Caco-2 (cell line): ENCODE measurements at regions not wholly inside any gene's neighbourhood (a gene's known extent, or its start where the extent isn't known, plus 50 kb on each side); places are given as distances from the start of the nearest gene placed in this dataset.

Source experiments
- BruUV-seq: library from RNA; stranded (reverse); fragments of 400-500 nt; replicated peaks from 2 replicates; lab custom pipeline; 2021; lab: Mats Ljungman, UMichigan
- CTCF ChIA-PET: fragments of 300-600 bp; sonication (Branson Sonifier 250); formaldehyde crosslinking; loops from one replicate; lab custom pipeline; 2022; ENCODE audit warnings: antibody characterized with exemption; lab: Charles Lee
- POLR2A ChIA-PET: fragments of 300-600 bp; sonication (Branson Sonifier 250); formaldehyde crosslinking; loops from one replicate; lab custom pipeline; 2022; ENCODE audit warnings: antibody characterized with exemption; lab: Charles Lee
- DNase-seq, 2 experiments: peaks; one replicate each; pipeline versions ENCODE4 v3.0.0 to v3.0.0-alpha.2; 2020 to 2022
- H3K27me3 ChIP-seq: replicated peaks from 2 replicates; pipeline ENCODE4 v1.6.0; 2011; ENCODE audit warnings: low read length; ENCODE audit not compliant: control insufficient read depth, insufficient read depth
- H3K36me3 ChIP-seq: 2 replicates; pipeline ENCODE4 v1.5.1; 2011; ENCODE audit warnings: low read length; ENCODE audit not compliant: control insufficient read depth, insufficient read depth
- H3K4me1 ChIP-seq: fragments of 250-450 bp; sonication (Bioruptor Pico); 2 replicates; pipeline ENCODE4 v1.5.1; 2020; ENCODE audit warnings: mild to moderate bottlenecking
- H3K4me3 ChIP-seq: 2 replicates; pipeline ENCODE4 v1.5.1; 2011; ENCODE audit warnings: low read depth, mild to moderate bottlenecking, control low read depth, low read length
- H3K9me3 ChIP-seq: fragments of 250-450 bp; sonication (Bioruptor Pico); 2 replicates; pipeline ENCODE4 v1.5.1; 2020; ENCODE audit warnings: mild to moderate bottlenecking, moderate library complexity
- H3K27ac Mint-ChIP-seq: one replicate; pipeline ENCODE4 v1.8.0; 2022; ENCODE audit warnings: mixed read lengths; ENCODE audit not compliant: unreplicated experiment
- H3K27me3 Mint-ChIP-seq: one replicate; pipeline ENCODE4 v1.8.0; 2022; ENCODE audit warnings: mixed read lengths; ENCODE audit not compliant: insufficient read depth, unreplicated experiment
- H3K36me3 Mint-ChIP-seq: one replicate; pipeline ENCODE4 v1.8.0; 2022; ENCODE audit warnings: mild to moderate bottlenecking, mixed read lengths; ENCODE audit not compliant: insufficient read depth, unreplicated experiment
- H3K4me1 Mint-ChIP-seq: one replicate; pipeline ENCODE4 v1.8.0; 2022; ENCODE audit warnings: low read depth, mixed read lengths; ENCODE audit not compliant: unreplicated experiment
- H3K4me3 Mint-ChIP-seq: one replicate; pipeline ENCODE4 v1.8.0; 2022; ENCODE audit warnings: mild to moderate bottlenecking, moderate library complexity, mixed read lengths; ENCODE audit not compliant: unreplicated experiment
- H3K9me3 Mint-ChIP-seq: one replicate; pipeline ENCODE4 v1.8.0; 2022; ENCODE audit warnings: mixed read lengths; ENCODE audit not compliant: unreplicated experiment
- intact Hi-C: fragments of 100-400 bp; cut with micrococcal nuclease; formaldehyde crosslinking; loops from one replicate; pipeline ENCODE4 v1.10.0; 2022; ENCODE audit not compliant: unreplicated experiment
- TF ChIP-seq, protein P1 (sequence below), 2 experiments: fragments of 200-600 bp in 1 of 2; IDR thresholded peaks; 1 replicate in 1 of 2; 2 replicates in 1 of 2; pipeline versions ENCODE4 v1.5.1 to v1.8.0; 2011 to 2022; ENCODE audit warnings: antibody characterized with exemption in 1 of 2, control low read depth in 1 of 2, inconsistent platforms in 1 of 2, low read depth in 1 of 2, low read length in 1 of 2, mild to moderate bottlenecking in 1 of 2, moderate library complexity in 1 of 2; ENCODE audit not compliant: insufficient read depth in 1 of 2, severe bottlenecking in 1 of 2, unreplicated experiment in 1 of 2

DNA sequence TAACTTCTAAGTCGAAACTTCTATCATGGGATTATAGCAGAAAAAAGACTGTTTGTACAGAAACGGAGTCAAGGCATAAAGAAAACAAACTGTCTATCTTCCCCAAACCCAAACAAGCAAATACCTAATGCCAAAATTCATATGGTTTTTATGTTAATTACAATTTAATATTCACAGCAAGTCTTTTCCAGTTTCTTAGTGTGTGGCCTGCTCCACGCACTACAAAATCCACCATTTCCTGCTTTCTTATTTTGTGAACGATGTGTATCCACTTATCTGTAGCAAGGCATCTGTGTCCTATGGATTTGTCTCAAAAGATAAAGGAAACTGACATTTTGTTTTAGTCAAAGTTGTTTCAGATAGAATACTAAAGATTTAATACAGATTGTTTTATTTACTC is 588.0 kb upstream of the CCDC54 start:
- no peak overlapping the region for H3K4me3 Mint-ChIP-seq
- CTCF ChIA-PET: no interaction called here
- H3K4me1 Mint-ChIP-seq: no peaks in the 10 kb centered on the region
- H3K36me3 ChIP-seq: no peaks in the 10 kb centered on the region
- TF ChIP-seq, protein P1, sequence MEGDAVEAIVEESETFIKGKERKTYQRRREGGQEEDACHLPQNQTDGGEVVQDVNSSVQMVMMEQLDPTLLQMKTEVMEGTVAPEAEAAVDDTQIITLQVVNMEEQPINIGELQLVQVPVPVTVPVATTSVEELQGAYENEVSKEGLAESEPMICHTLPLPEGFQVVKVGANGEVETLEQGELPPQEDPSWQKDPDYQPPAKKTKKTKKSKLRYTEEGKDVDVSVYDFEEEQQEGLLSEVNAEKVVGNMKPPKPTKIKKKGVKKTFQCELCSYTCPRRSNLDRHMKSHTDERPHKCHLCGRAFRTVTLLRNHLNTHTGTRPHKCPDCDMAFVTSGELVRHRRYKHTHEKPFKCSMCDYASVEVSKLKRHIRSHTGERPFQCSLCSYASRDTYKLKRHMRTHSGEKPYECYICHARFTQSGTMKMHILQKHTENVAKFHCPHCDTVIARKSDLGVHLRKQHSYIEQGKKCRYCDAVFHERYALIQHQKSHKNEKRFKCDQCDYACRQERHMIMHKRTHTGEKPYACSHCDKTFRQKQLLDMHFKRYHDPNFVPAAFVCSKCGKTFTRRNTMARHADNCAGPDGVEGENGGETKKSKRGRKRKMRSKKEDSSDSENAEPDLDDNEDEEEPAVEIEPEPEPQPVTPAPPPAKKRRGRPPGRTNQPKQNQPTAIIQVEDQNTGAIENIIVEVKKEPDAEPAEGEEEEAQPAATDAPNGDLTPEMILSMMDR (IDR thresholded peaks at IDR 0.05; ENCODE audit: insufficient read depth in 1 of 2, low read depth in 1 of 2, low read length in 1 of 2, severe bottlenecking in 1 of 2, unreplicated experiment in 1 of 2): no peak
- no peaks in the 10 kb centered on the region for H3K9me3 Mint-ChIP-seq
- H3K27me3 Mint-ChIP-seq: peaks cover 3% of the 10 kb centered on the region
- no peaks in the 10 kb centered on the region for H3K36me3 Mint-ChIP-seq
- no peaks in the 10 kb centered on the region for H3K27me3 ChIP-seq
- no peak overlapping the region for H3K4me3 ChIP-seq
- BruUV-seq: no TSS peak
- intact Hi-C loops: no loop called here
- H3K27ac Mint-ChIP-seq: no peak overlapping the region
- POLR2A ChIA-PET: no interaction called here
- H3K9me3 ChIP-seq: no peaks in the 10 kb centered on the region
- no peak for DNase-seq
- H3K4me1 ChIP-seq: no peaks in the 10 kb centered on the region

DNA sequence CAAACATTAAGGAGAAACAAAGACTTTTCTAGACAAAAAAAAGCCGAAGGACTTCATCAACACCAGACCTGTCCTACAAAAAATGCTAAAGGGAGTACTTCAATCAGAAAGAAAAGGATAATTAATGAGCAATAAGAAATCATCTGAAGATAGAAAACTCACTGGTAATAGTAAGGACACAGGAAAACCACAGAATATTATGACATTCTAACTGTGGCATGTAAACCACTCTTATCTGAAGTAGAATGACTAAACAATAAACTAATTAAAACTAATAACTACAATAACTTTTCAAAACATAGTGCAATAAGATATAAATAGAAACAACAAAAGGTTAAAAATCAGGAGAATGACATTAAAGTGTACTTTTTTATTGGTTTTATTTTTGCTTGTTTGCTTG is 584.5 kb upstream of the CCDC54 start:
- peaks cover 2% of the 10 kb centered on the region for H3K27me3 Mint-ChIP-seq
- H3K36me3 Mint-ChIP-seq: no peaks in the 10 kb centered on the region
- Histone ChIP-seq H3K4me1 (no peaks in the 10 kb centered on the region), H3K4me3 (no peak overlapping the region), H3K36me3 (no peaks in the 10 kb centered on the region), H3K27me3 (no peaks in the 10 kb centered on the region), H3K9me3 (no peaks in the 10 kb centered on the region)
- no peak overlapping the region for H3K4me3 Mint-ChIP-seq
- BruUV-seq: no TSS peak
- CTCF ChIA-PET: no interaction called here
- no peaks in the 10 kb centered on the region for H3K9me3 Mint-ChIP-seq
- H3K4me1 Mint-ChIP-seq: no peaks in the 10 kb centered on the region
- TF ChIP-seq, protein P1 (IDR thresholded peaks at IDR 0.05; ENCODE audit: insufficient read depth in 1 of 2, low read depth in 1 of 2, low read length in 1 of 2, severe bottlenecking in 1 of 2, unreplicated experiment in 1 of 2): no peak
- no peak overlapping the region for H3K27ac Mint-ChIP-seq
- intact Hi-C loops: no loop called here
- no peak for DNase-seq
- POLR2A ChIA-PET: no interaction called here

- no TSS peak for BruUV-seq
- no peak overlapping the region for H3K4me3 Mint-ChIP-seq
- Histone ChIP-seq H3K27me3 (no peaks in the 10 kb centered on the region), H3K36me3 (no peaks in the 10 kb centered on the region), H3K4me3 (no peak overlapping the region), H3K4me1 (no peaks in the 10 kb centered on the region), H3K9me3 (no peaks in the 10 kb centered on the region)
- no peak overlapping the region for H3K27ac Mint-ChIP-seq
- no peak for DNase-seq
- intact Hi-C loops: no loop called here
- peaks cover 2% of the 10 kb centered on the region for H3K27me3 Mint-ChIP-seq
- H3K36me3 Mint-ChIP-seq: no peaks in the 10 kb centered on the region
- CTCF ChIA-PET: no interaction called here
- H3K4me1 Mint-ChIP-seq: no peaks in the 10 kb centered on the region
- POLR2A ChIA-PET: no interaction called here
- H3K9me3 Mint-ChIP-seq: no peaks in the 10 kb centered on the region
- TF ChIP-seq, protein P1 (IDR thresholded peaks at IDR 0.05; ENCODE audit: insufficient read depth in 1 of 2, low read depth in 1 of 2, low read length in 1 of 2, severe bottlenecking in 1 of 2, unreplicated experiment in 1 of 2): no peak
Measured at GRCh38 chr3:106794442-106794841, 582.8 kb upstream of the CCDC54 start.
